Ishikawa (cell line): ENCODE measurements at regions not wholly inside any gene's neighbourhood (a gene's known extent, or its start where the extent isn't known, plus 50 kb on each side); places are given as distances from the start of the nearest gene placed in this dataset.

ENCODE experiments used
- CEBPB ChIP-seq: IDR thresholded peaks from 2 replicates; pipeline ENCODE4 v1.6.1; 2012
- CREB1 ChIP-seq: IDR thresholded peaks from 2 replicates; pipeline ENCODE4 v1.6.1; 2012; ENCODE audit warnings: low read depth
- EGR1 ChIP-seq: IDR thresholded peaks from 2 replicates; pipeline ENCODE4 v1.6.1; 2012
- EP300 ChIP-seq: IDR thresholded peaks from 2 replicates; pipeline ENCODE4 v1.6.1; 2012; ENCODE audit warnings: borderline replicate concordance
- FOXM1 ChIP-seq: IDR thresholded peaks from 2 replicates; pipeline ENCODE4 v1.6.1; 2012; ENCODE audit warnings: low read depth, borderline replicate concordance
- MAX ChIP-seq: IDR thresholded peaks from 2 replicates; pipeline ENCODE4 v1.6.1; 2012
- NFIC ChIP-seq: IDR thresholded peaks from 2 replicates; pipeline ENCODE4 v1.6.1; 2012
- RAD21 ChIP-seq: IDR thresholded peaks from 2 replicates; pipeline ENCODE4 v1.6.1; 2012; ENCODE audit warnings: low read depth
- TAF1 ChIP-seq: IDR thresholded peaks from 2 replicates; pipeline ENCODE4 v1.6.1; 2012; ENCODE audit warnings: low read depth, mild to moderate bottlenecking
- TCF12 ChIP-seq: IDR thresholded peaks from 2 replicates; pipeline ENCODE4 v1.6.1; 2012; ENCODE audit warnings: low read depth
- TEAD4 ChIP-seq: IDR thresholded peaks from 2 replicates; pipeline ENCODE4 v1.6.1; 2012
- YY1 ChIP-seq: IDR thresholded peaks from 2 replicates; pipeline ENCODE4 v1.6.1; 2012; ENCODE audit warnings: low read depth
- ZBTB7A ChIP-seq: IDR thresholded peaks from 2 replicates; pipeline ENCODE4 v1.6.1; 2012; ENCODE audit warnings: low read depth
- TF ChIP-seq, protein P1 (sequence below): IDR thresholded peaks from 2 replicates; pipeline ENCODE4 v1.6.1; 2012
- TF ChIP-seq, protein P2 (sequence below): IDR thresholded peaks from 2 replicates; pipeline ENCODE4 v1.6.1; 2012; ENCODE audit warnings: low read depth, mild to moderate bottlenecking

DNA sequence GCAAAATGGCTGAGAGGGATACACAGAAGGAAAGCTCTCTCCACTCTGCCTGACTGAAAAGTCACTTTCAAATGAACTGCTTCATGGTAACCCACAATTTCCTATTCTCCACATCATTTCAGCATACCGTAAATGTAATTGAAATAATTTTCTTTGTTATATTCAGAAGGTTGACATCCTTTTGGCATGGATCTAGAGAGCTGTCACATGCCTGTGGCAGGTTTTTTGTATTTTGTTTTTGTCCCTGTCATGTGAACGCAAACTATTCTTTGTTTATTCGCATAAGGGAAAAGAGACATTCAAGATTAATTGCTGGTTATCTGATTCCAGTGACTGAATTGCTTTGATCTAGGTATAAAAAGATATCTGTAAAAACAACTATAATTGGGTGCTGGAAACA lies 1808.1 kb downstream of the NCAM2 start:
- no peak for TF ChIP-seq EGR1
- no peak for TF ChIP-seq CREB1
- no peak for TF ChIP-seq TEAD4
- TF ChIP-seq RAD21, result no peak
- no peak for TF ChIP-seq FOXM1
- TF ChIP-seq, protein P1, sequence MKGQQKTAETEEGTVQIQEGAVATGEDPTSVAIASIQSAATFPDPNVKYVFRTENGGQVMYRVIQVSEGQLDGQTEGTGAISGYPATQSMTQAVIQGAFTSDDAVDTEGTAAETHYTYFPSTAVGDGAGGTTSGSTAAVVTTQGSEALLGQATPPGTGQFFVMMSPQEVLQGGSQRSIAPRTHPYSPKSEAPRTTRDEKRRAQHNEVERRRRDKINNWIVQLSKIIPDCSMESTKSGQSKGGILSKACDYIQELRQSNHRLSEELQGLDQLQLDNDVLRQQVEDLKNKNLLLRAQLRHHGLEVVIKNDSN, result no peak
- TF ChIP-seq ZBTB7A, result no peak
- TF ChIP-seq MAX, result no peak
- no peak for TF ChIP-seq EP300
- TF ChIP-seq, protein P2, sequence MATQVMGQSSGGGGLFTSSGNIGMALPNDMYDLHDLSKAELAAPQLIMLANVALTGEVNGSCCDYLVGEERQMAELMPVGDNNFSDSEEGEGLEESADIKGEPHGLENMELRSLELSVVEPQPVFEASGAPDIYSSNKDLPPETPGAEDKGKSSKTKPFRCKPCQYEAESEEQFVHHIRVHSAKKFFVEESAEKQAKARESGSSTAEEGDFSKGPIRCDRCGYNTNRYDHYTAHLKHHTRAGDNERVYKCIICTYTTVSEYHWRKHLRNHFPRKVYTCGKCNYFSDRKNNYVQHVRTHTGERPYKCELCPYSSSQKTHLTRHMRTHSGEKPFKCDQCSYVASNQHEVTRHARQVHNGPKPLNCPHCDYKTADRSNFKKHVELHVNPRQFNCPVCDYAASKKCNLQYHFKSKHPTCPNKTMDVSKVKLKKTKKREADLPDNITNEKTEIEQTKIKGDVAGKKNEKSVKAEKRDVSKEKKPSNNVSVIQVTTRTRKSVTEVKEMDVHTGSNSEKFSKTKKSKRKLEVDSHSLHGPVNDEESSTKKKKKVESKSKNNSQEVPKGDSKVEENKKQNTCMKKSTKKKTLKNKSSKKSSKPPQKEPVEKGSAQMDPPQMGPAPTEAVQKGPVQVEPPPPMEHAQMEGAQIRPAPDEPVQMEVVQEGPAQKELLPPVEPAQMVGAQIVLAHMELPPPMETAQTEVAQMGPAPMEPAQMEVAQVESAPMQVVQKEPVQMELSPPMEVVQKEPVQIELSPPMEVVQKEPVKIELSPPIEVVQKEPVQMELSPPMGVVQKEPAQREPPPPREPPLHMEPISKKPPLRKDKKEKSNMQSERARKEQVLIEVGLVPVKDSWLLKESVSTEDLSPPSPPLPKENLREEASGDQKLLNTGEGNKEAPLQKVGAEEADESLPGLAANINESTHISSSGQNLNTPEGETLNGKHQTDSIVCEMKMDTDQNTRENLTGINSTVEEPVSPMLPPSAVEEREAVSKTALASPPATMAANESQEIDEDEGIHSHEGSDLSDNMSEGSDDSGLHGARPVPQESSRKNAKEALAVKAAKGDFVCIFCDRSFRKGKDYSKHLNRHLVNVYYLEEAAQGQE, result no peak
- no peak for TF ChIP-seq CEBPB
- no peak for TF ChIP-seq TAF1

DNA sequence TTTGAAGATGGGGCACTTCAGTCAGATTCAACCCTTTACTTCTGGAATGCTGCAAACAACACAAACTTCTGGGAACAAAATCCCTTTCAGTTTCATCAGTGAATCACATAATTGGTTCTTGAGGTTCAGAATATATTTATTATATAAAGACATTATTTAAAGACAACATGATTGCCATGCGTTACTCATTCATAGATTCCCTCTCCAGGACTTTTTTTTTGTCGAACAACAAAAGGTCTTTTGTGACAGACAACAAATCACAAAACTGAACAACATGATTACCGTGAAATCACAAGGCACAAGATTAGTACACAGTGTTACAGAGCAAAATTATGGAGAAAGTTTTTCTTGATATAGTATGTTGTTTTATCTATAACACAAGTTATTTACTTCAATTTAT lies 1815.0 kb downstream of the NCAM2 start:
- no peak for TF ChIP-seq ZBTB7A
- no peak for TF ChIP-seq RAD21
- TF ChIP-seq, protein P2, result no peak
- no peak for TF ChIP-seq MAX
- TF ChIP-seq, protein P1, result no peak
- TF ChIP-seq FOXM1, result no peak
- no peak for TF ChIP-seq TEAD4

- TF ChIP-seq EGR1 (no peak), NFIC (no peak), CREB1 (no peak)
- TF ChIP-seq, protein P1, result no peak
Measured at GRCh38 chr21:22827422-22827821, 1829.2 kb downstream of the NCAM2 start.

DNA sequence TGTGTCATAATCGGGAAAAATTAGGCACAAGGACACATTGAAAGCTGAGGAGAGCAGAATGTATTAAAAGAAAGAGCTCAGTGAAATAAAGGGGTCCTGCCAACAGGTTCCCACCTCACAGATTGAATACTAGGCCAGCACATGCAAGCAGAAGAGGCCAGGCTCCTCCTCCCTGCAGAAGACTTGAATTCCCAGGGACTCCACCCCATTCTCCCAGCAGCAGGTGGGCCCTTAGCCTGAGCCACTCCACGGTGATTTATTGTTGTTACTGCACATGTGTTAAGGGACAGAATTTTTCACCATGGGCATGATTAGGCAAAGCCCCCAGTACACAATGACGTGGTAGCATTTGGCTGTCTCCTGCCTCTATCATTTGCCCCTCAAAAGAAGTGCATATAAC lies 1844.7 kb downstream of the NCAM2 start:
- TF ChIP-seq CEBPB, result no peak
- no peak for TF ChIP-seq EP300
- TF ChIP-seq MAX, result no peak
- no peak for TF ChIP-seq RAD21
- TF ChIP-seq TEAD4, result no peak
- no peak for TF ChIP-seq CREB1
- no peak for TF ChIP-seq NFIC
- no peak for TF ChIP-seq ZBTB7A
- TF ChIP-seq FOXM1, result no peak
- no peak for TF ChIP-seq EGR1
- TF ChIP-seq, protein P1, result no peak
- no peak for TF ChIP-seq TCF12

DNA sequence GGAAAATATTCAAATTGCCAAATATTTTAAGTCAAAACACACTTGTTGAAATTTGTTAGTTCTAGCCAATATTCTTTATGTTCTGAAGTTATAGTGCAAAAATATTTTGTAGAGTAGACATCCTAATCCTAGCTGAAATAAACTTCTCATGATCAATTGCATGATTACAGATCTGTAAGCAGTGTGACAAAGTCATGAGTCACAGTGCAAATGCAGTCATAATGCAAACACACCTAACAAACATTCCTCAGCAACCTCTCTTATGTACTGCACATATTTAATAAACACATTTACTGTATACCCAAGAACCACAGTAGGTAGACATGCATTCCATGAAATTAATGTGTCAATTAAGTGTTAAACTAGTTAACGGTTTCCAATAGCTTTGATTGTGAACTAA lies 1857.4 kb downstream of the NCAM2 start:
- TF ChIP-seq FOXM1 (no peak), ZBTB7A (no peak), CEBPB (no peak), TEAD4 (no peak)
- TF ChIP-seq, protein P1, result no peak

- no peak for TF ChIP-seq CEBPB
- TF ChIP-seq TEAD4, result no peak
- TF ChIP-seq, protein P1, result no peak
- no peak for TF ChIP-seq MAX
- TF ChIP-seq CREB1, result no peak
- TF ChIP-seq RAD21, result no peak
- TF ChIP-seq TAF1, result no peak
- no peak for TF ChIP-seq EP300
- TF ChIP-seq ZBTB7A, result no peak
- no peak for TF ChIP-seq EGR1
- TF ChIP-seq FOXM1, result no peak
- TF ChIP-seq YY1, result no peak
- TF ChIP-seq, protein P2, result no peak
- TF ChIP-seq TCF12, result no peak
- no peak for TF ChIP-seq NFIC
Measured at GRCh38 chr21:22871692-22872091, 1873.5 kb downstream of the NCAM2 start.
